HepG2 (cell line): ENCODE measurements at regions not wholly inside any gene's neighbourhood (a gene's known extent, or its start where the extent isn't known, plus 50 kb on each side); places are given as distances from the start of the nearest gene placed in this dataset.

ENCODE experiments used
- FOXA3 ChIP-seq: IDR thresholded peaks from 2 replicates; pipeline ENCODE4 v1.6.1; 2016; ENCODE audit warnings: missing genetic modification reagents, missing compliant biosample characterization
- HDAC2 ChIP-seq: sonication (generic); formaldehyde crosslinking; IDR thresholded peaks from 2 replicates; pipeline ENCODE4 v1.4.0; 2020; ENCODE audit warnings: missing genetic modification reagents
- MAZ ChIP-seq, 2 experiments: sonication (generic) in 1 of 2; formaldehyde crosslinking in 1 of 2; IDR thresholded peaks; 2 replicates each; pipeline versions ENCODE4 v1.5.0 to v1.6.1; 2012 to 2020; ENCODE audit warnings: low read depth in 2 of 2, mild to moderate bottlenecking in 2 of 2, borderline replicate concordance in 1 of 2, improper control_type of control experiment in 1 of 2, low read length in 1 of 2, missing genetic modification reagents in 1 of 2, moderate library complexity in 1 of 2
- ZNF367 ChIP-seq: sonication (generic); formaldehyde crosslinking; IDR thresholded peaks from 2 replicates; pipeline ENCODE4 v1.4.0; 2020; ENCODE audit warnings: missing genetic modification reagents, borderline replicate concordance

GRCh38 chr6:1086446-1087153, 225.3 kb upstream of the FOXQ1 start:
- TF ChIP-seq HDAC2 (no peak), FOXA3 (no peak), ZNF367 (CRISPR knock-in tag) (no peak), MAZ (IDR thresholded peaks at IDR 0.05; ENCODE audit: borderline replicate concordance, low read depth, low read length) (no peak), MAZ (CRISPR knock-in tag; IDR thresholded peaks at IDR 0.05; ENCODE audit: low read depth) (no peak)
